ENCODE measurements at regions not wholly inside any gene's neighbourhood (a gene's known extent, or its start where the extent isn't known, plus 50 kb on each side); places are given as distances from the start of the nearest gene placed in this dataset.

DNA sequence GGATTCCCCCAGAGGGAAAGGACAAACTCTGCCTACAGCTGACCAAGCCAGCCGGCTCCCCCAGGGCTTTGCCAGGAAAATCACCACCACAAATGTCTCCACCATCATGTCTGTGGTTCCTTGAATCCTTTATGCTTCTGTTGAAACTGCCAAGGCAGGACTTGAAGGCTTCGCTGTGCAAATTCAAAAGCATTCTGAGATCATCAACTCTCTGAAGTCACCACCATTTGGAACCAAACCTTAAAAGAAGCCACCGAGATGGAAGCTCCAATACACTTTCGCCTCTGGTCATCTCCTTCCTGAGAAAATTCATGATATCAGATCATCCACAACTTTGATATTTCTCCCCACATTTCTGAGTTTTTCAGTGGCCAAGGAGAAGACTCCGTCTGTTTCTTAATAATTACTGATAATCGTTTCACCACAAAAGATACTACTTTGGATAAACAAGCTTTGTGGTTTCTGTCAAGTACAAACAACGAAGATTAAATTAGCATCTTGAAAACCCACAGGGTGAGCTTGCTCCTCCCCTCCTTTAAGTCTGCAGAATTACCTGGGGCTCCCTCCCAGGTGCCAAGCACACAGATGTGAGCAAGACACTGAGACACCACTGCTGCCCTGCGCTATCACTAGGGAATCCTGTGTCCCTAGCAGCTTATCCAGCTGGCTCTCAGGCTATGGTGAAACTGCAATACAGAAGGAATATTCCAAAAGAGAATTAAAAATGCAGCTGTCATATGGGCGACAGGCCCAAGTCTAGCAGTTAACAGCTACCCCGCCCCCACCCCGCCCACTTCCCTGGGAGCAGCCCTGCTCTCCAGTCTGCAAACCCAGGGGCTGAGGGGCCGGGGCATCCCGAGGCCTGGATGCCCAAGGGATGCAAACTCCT, 125.0 kb upstream of the TBL1X start:
- Histone ChIP-seq H3K4me1 (ENCODE audit: control insufficient read depth, insufficient read depth, low read length) (peaks cover 24% of the 10 kb centered on the region), H3K4me3 (ENCODE audit: low read length) (no peak overlapping the region), H3K9me3 (replicated peaks; ENCODE audit: low read length) (no peaks in the 10 kb centered on the region)

DNA sequence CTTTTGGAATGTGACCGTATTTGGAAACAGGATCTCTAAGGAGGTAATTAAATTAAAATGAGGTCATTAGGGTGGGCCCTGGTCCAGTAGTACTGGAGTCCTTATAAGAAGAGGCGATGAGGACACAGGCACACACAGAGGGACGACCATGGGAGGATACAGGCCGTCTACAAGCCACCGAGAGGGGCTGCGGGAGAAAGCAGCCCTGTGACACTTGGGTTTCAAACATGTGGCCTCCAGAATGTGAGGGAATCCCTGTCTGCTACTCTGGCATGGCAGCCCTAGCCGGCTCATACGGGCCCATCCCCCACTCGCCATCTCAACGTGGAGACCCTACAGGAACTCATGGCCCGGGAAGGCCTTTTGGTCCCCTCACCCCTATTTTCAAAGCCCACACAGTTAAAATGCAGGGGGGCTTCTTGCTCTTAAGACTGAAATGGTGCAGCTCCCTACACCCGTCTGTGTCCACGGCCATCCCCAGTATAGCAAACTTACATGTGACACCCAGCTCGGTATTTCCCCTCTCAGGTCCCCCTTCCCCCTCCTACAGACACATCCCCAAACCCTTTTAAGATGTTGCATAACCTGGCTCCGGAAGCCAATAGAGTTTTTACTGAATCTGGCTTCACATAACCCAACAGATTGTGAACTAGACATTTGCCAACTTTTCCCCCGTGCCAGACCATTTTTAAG, 124.1 kb upstream of the TBL1X start:
- H3K9ac ChIP-seq (ENCODE audit: low read depth, low read length): peak overlapping the region; percentile 67
- H3K27me3 ChIP-seq (ENCODE audit: control insufficient read depth, insufficient read depth, low read length): no peaks in the 10 kb centered on the region
- no peaks in the 10 kb centered on the region for H3K9me3 ChIP-seq (replicated peaks; ENCODE audit: low read length)
- H3K36me3 ChIP-seq (ENCODE audit: insufficient read depth, low read length): no peaks in the 10 kb centered on the region
- no peak overlapping the region for H3K4me3 ChIP-seq (ENCODE audit: low read length)
- peak overlapping the region; percentile 68 for H3K4me2 ChIP-seq (ENCODE audit: low read length)
- H3K4me1 ChIP-seq (ENCODE audit: control insufficient read depth, insufficient read depth, low read length): peaks cover 24% of the 10 kb centered on the region

More for the DNA sequence above, 125.0 kb upstream of the TBL1X start:
- H3K36me3 ChIP-seq (ENCODE audit: insufficient read depth, low read length): no peaks in the 10 kb centered on the region
- H3K27me3 ChIP-seq (ENCODE audit: control insufficient read depth, insufficient read depth, low read length): no peaks in the 10 kb centered on the region
- H3K4me2 ChIP-seq (ENCODE audit: low read length): no peak overlapping the region
- H3K9ac ChIP-seq (ENCODE audit: low read depth, low read length): no peak overlapping the region

DNA sequence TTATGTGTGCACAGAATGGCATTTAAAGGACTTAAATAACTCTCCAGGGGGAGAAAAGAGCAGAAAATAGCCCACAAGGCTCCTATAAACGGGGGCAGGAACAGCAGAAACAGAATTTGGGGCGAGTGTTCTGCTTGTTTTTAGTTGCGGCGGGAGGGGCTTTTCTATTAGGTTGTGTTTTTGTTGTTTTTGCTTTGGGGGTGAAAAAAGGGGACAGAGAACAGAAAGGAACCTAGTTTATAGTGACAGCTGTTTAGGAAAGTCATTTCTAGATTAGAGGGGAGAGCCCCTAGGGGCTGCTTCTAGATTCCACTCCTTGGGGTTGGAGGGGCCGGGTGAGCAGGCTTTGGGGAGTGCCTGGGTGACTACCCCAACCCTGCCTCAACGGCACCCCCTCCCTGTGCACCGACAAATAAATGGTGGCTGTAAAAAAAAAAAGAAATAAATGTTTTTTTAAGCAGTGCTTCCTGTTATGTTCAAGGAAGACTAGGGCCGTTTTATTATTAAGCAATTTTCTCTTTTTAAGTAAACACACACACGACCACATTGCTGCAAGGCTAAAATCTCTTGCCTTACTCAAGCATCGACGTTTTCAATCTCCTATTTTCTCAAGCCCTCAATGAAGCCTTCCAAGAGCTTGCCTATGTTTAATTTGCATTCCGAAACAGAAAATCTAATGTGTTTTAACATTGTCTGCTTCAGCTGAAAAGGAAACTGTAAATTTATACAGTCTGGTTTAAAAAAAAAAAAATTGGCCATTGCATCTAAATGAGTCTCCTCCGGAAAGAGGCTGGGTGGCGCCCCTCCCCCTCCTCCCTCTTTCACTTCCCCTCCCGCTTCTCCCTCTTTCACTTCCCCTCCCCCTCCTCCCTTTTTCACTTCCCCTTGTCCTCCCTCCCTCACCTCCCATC, 123.3 kb upstream of the TBL1X start:
- Histone ChIP-seq H3K4me2 (ENCODE audit: low read length) (peak overlapping the region; percentile 68), H3K36me3 (ENCODE audit: insufficient read depth, low read length) (no peaks in the 10 kb centered on the region), H3K4me3 (ENCODE audit: low read length) (peak overlapping the region; percentile 28), H3K9ac (ENCODE audit: low read depth, low read length) (peak overlapping the region; percentile 67), H3K9me3 (replicated peaks; ENCODE audit: low read length) (no peaks in the 10 kb centered on the region), H3K27me3 (ENCODE audit: control insufficient read depth, insufficient read depth, low read length) (no peaks in the 10 kb centered on the region), H3K4me1 (ENCODE audit: control insufficient read depth, insufficient read depth, low read length) (peaks cover 21% of the 10 kb centered on the region)

DNA sequence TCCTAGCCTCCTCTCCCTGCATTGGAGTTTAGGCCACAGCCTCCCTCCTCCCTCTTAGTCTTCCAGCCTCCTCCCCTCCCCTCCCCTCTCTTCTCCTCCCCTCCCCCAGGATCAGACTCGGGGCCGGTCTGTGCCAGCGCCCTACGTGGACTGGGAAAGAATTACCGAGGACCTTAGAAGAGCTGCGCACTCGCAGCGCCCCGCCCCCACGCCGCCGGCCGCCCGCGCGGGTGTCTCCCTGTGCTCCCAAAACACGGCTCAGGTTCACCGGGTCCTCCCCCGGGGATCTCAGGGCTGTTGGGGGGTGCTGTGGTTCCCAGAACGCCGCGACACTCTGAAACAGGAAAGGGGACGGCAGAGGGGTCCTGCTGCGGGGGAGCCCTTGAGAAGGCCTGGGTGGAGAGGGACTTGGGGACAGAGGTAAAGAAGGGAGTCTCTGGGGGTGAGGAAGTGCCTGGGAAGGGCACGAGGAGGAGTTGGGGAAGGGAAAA, 122.3 kb upstream of the TBL1X start:
- no peak overlapping the region for H3K4me3 ChIP-seq (ENCODE audit: low read length)
- peaks cover 16% of the 10 kb centered on the region for H3K4me1 ChIP-seq (ENCODE audit: control insufficient read depth, insufficient read depth, low read length)
- H3K9me3 ChIP-seq (replicated peaks; ENCODE audit: low read length): no peaks in the 10 kb centered on the region
- H3K4me2 ChIP-seq (ENCODE audit: low read length): peak overlapping the region; percentile 65
- no peaks in the 10 kb centered on the region for H3K27me3 ChIP-seq (ENCODE audit: control insufficient read depth, insufficient read depth, low read length)
- H3K9ac ChIP-seq (ENCODE audit: low read depth, low read length): no peak overlapping the region
- H3K36me3 ChIP-seq (ENCODE audit: insufficient read depth, low read length): no peaks in the 10 kb centered on the region

DNA sequence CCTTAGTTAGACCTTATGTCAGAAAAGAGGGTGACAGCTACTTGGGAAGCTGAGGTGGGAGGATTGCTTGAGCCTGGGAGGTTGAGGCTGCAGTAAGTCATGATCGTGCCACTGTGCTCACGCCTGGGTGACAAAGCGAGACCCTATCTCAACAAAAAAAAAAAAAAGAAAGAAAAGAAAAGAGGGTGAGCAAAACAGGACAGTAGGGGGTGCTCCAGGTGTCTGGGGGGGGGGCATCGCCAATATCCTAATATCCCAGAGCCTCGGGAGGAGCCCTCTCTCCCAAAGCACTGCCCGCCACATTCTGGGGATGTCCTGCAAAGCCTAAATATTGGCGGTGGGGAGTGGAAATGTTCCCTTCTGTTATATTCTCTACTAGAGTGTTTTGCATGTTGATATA, 120.9 kb upstream of the TBL1X start:
- no peaks in the 10 kb centered on the region for H3K9me3 ChIP-seq (replicated peaks; ENCODE audit: low read length)
- H3K9ac ChIP-seq (ENCODE audit: low read depth, low read length): no peak overlapping the region

DNA sequence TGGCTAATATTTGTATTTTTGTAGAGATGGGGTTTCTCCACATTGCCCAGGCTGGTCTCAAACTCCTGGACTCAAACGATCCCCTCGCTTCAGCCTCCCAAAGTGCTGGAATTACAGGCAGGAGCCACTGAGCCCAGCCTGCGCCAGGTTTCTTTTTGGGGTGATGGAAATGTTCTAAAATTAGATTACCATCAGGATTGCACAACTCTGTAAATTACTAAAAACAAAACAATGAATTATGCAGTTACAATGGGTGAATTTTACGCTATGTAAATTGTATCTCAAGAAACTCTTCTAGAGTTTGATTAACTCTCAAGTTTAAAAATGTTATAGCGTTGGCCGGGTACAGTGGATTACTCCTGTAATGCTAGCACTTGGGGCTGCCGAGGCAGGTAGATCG, 118.9 kb upstream of the TBL1X start:
- H3K9me3 ChIP-seq (replicated peaks; ENCODE audit: low read length): no peaks in the 10 kb centered on the region
- H3K27me3 ChIP-seq (ENCODE audit: control insufficient read depth, insufficient read depth, low read length): no peaks in the 10 kb centered on the region
- H3K4me2 ChIP-seq (ENCODE audit: low read length): no peak overlapping the region
- H3K36me3 ChIP-seq (ENCODE audit: insufficient read depth, low read length): no peaks in the 10 kb centered on the region
- peaks cover 10% of the 10 kb centered on the region for H3K4me1 ChIP-seq (ENCODE audit: control insufficient read depth, insufficient read depth, low read length)
- no peak overlapping the region for H3K4me3 ChIP-seq (ENCODE audit: low read length)
- H3K9ac ChIP-seq (ENCODE audit: low read depth, low read length): no peak overlapping the region

More for the DNA sequence above, 120.9 kb upstream of the TBL1X start:
- Histone ChIP-seq H3K4me1 (ENCODE audit: control insufficient read depth, insufficient read depth, low read length) (peaks cover 16% of the 10 kb centered on the region), H3K4me2 (ENCODE audit: low read length) (no peak overlapping the region), H3K4me3 (ENCODE audit: low read length) (no peak overlapping the region), H3K27me3 (ENCODE audit: control insufficient read depth, insufficient read depth, low read length) (no peaks in the 10 kb centered on the region), H3K36me3 (ENCODE audit: insufficient read depth, low read length) (no peaks in the 10 kb centered on the region)

DNA sequence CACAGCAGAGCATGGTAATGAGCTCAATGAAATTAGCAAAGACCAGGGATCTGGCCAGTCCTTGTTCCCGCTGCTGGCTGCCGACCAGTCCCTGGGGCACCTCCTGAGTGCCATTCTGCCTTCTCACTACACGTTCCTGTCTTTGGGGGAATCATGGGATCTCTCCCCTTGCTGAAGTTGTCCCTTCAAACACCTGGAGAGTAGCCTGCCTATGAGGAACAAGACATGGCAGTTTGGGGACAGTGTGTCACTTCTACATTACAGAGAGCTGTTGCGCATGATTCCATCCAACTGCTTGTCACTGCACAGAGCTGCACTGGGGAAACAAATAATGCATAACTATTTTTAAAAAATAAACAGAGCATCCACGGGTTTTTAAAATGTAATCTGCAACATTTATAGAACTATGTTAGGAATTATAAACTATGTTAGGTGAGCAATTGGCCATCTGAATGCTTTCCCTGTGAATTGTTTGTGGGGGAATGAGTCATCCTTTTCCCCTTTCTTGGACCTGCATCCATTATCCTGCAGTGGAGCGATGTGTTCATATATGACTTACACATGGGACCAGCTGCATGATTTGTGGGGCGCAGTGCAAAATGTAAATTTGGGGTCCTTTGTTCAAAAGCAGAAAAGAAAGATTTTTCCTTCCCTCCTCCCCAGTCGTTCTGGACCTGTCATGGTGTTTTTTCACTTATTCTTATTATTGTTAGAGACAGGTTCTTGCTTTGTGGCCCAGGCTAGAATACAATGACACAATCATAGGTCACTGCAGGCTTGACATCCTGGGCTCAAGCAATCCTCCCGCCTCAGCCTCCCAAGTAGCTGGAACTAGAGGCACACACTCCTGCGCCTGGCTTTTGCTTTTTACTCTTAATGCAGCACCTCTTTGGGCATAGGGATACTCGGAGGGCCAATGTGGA, 115.0 kb upstream of the TBL1X start:
- peaks cover 9% of the 10 kb centered on the region for H3K4me1 ChIP-seq (ENCODE audit: control insufficient read depth, insufficient read depth, low read length)
- no peak overlapping the region for H3K4me3 ChIP-seq (ENCODE audit: low read length)
- H3K36me3 ChIP-seq (ENCODE audit: insufficient read depth, low read length): no peaks in the 10 kb centered on the region
- no peak overlapping the region for H3K9ac ChIP-seq (ENCODE audit: low read depth, low read length)
- no peaks in the 10 kb centered on the region for H3K9me3 ChIP-seq (replicated peaks; ENCODE audit: low read length)
- no peaks in the 10 kb centered on the region for H3K27me3 ChIP-seq (ENCODE audit: control insufficient read depth, insufficient read depth, low read length)
- H3K4me2 ChIP-seq (ENCODE audit: low read length): no peak overlapping the region

DNA sequence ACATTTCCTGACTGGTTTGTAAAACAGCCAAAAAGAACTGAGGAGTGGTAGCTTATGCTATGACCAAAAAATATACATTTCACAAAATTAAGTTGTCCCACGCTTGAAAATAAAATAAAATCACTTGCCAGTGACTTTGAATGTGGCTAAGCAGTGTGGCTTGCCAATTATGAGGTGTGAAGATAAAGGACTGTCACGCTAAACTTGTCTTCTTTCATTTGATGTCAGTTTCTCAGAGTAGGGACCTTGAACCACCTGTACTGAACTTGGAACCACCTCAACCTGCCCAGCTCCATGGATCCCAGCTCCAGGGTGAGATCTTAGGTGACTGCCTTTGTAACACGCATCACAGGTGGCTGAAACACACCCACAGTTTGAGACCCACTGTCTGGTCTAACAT, 113.7 kb upstream of the TBL1X start:
- Histone ChIP-seq H3K27me3 (ENCODE audit: control insufficient read depth, insufficient read depth, low read length) (no peaks in the 10 kb centered on the region), H3K36me3 (ENCODE audit: insufficient read depth, low read length) (no peaks in the 10 kb centered on the region), H3K4me1 (ENCODE audit: control insufficient read depth, insufficient read depth, low read length) (peaks cover 9% of the 10 kb centered on the region), H3K4me3 (ENCODE audit: low read length) (no peak overlapping the region), H3K4me2 (ENCODE audit: low read length) (no peak overlapping the region), H3K9ac (ENCODE audit: low read depth, low read length) (no peak overlapping the region), H3K9me3 (replicated peaks; ENCODE audit: low read length) (no peaks in the 10 kb centered on the region)

DNA sequence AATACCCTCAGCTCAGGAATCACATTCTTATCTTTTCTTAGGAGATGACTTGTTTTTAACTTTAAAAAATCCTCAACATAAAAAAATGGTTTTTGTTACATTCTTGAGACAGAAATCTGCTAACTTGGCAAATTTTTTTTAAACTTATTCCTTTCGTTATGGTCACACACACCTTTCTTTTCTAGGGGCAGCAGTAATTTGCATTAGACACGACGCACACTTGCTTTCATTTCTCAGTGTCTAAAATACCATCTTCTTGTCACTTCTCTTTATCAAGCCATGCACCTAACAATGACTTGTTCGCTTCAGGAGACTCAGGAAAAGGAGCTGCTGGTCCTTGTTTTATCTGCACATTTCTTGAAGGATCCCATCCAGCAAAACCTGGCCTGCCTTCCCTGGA, 112.6 kb upstream of the TBL1X start:
- Histone ChIP-seq H3K9ac (ENCODE audit: low read depth, low read length) (no peak overlapping the region), H3K9me3 (replicated peaks; ENCODE audit: low read length) (no peaks in the 10 kb centered on the region), H3K4me3 (ENCODE audit: low read length) (no peak overlapping the region), H3K36me3 (ENCODE audit: insufficient read depth, low read length) (no peaks in the 10 kb centered on the region), H3K4me1 (ENCODE audit: control insufficient read depth, insufficient read depth, low read length) (peaks cover 9% of the 10 kb centered on the region), H3K27me3 (ENCODE audit: control insufficient read depth, insufficient read depth, low read length) (no peaks in the 10 kb centered on the region), H3K4me2 (ENCODE audit: low read length) (no peak overlapping the region)

DNA sequence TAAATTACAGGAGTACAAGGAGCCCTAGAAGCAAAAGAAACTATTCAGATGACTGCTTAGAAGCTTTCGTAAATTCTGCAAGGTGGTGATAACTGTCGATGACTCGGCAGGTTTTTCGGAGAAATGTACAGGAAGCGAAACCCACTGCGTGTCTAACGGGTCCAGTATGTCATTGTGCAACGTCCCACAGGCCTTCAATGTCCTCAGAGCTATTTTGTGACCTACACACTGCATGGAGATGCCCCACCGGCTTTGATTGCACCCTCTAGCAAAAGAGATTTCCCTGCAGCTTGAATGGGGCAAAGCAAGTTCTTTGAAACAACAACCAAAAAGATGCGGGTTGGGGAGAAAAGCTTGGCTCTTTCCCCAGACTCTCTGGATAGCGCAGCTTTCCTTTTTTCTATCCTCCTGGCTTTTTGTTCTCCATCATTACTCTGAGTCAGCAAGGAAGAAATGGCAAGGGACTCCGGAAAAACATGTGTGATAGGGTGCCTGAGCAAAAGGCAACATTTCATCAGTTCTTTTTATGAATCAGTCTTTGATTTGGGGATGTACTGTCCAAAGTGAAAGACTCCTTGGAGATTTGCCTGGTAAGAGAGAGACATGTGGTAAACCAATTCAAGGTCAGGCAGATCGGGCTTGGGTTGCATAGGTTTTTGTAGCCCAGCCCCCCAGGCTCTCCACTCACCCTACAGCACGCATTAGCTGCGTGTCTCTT, 112.0 kb upstream of the TBL1X start:
- H3K4me2 ChIP-seq (ENCODE audit: low read length): peak overlapping the region; percentile 9
- H3K36me3 ChIP-seq (ENCODE audit: insufficient read depth, low read length): no peaks in the 10 kb centered on the region
- H3K9ac ChIP-seq (ENCODE audit: low read depth, low read length): no peak overlapping the region
- H3K27me3 ChIP-seq (ENCODE audit: control insufficient read depth, insufficient read depth, low read length): no peaks in the 10 kb centered on the region
- no peaks in the 10 kb centered on the region for H3K9me3 ChIP-seq (replicated peaks; ENCODE audit: low read length)
- peaks cover 9% of the 10 kb centered on the region for H3K4me1 ChIP-seq (ENCODE audit: control insufficient read depth, insufficient read depth, low read length)
- no peak overlapping the region for H3K4me3 ChIP-seq (ENCODE audit: low read length)
